SK-N-MC (cell line): ENCODE measurements at regions not wholly inside any gene's neighbourhood (a gene's known extent, or its start where the extent isn't known, plus 50 kb on each side); places are given as distances from the start of the nearest gene placed in this dataset.

Experiments
- EZH2 ChIP-seq: fragments of 200-600 bp; sonication (generic); IDR thresholded peaks from one replicate; pipeline ENCODE4 v1.6.1; 2017; ENCODE audit warnings: antibody characterized with exemption
- POLR2AphosphoS5 ChIP-seq: IDR thresholded peaks from 2 replicates; pipeline ENCODE4 v1.6.1; 2012; ENCODE audit warnings: mild to moderate bottlenecking, low read depth, low read length, borderline replicate concordance

DNA sequence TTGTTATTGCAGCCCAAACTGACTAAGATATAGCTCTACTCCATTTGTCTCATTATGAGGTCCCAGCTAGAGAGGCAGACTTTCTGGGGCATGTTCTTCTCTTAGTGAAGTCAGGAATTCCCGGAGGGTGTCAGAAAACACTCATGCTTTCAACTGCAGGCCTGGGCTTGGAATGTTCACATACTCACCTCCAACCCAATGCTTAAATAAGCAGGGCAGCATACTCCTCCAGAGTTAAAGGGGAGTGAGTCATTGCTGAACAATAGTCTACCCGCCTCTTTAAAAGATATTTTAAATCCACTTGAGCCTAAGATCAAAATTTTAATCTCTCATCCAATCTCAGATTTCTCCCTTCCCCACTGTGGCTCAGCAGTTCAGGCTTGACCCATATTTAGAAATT lies 167.8 kb upstream of the DPH6 start:
- no peak for TF ChIP-seq POLR2AphosphoS5
- TF ChIP-seq EZH2 = no peak
